Choroid plexus epithelial cell (primary cell): ENCODE measurements at regions not wholly inside any gene's neighbourhood (a gene's known extent, or its start where the extent isn't known, plus 50 kb on each side); places are given as distances from the start of the nearest gene placed in this dataset.

ENCODE experiments used
- DNase-seq: peaks from one replicate; pipeline ENCODE4 v3.0.0-alpha.2; 2010; ENCODE audit warnings: low read depth
- H3K4me3 ChIP-seq: 2 replicates; pipeline ENCODE4 v1.5.1; 2011; ENCODE audit warnings: low read depth, mild to moderate bottlenecking, control low read depth, low read length, moderate library complexity
- TF ChIP-seq, protein P1 (sequence below): conservative IDR thresholded peaks from 2 replicates; pipeline ENCODE4 v1.5.1; 2011; ENCODE audit warnings: low read depth, mild to moderate bottlenecking, control low read depth, inconsistent platforms, low read length, moderate library complexity

DNA sequence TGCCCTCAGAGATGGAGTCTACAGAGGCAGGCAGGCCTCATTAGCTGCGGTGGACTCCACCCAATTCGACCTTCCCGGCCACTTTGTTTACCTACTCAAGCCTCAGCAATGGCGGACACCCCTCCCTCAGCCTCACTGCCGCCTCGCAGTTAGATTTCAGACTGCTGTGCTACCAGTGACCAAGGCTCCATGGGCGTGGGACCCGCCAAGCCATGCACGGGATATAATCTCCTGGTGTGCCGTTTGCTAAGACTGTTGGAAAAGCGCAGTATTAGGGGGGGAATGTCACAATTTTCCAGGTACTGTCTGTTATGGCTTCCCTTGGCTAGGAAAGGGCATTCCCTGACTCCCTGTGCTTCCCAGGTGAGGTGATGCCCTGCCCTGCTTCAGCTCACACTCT is 252.3 kb downstream of the ARL4A start:
- no peak overlapping the region for H3K4me3 ChIP-seq
- no peak for DNase-seq
- TF ChIP-seq, protein P1, sequence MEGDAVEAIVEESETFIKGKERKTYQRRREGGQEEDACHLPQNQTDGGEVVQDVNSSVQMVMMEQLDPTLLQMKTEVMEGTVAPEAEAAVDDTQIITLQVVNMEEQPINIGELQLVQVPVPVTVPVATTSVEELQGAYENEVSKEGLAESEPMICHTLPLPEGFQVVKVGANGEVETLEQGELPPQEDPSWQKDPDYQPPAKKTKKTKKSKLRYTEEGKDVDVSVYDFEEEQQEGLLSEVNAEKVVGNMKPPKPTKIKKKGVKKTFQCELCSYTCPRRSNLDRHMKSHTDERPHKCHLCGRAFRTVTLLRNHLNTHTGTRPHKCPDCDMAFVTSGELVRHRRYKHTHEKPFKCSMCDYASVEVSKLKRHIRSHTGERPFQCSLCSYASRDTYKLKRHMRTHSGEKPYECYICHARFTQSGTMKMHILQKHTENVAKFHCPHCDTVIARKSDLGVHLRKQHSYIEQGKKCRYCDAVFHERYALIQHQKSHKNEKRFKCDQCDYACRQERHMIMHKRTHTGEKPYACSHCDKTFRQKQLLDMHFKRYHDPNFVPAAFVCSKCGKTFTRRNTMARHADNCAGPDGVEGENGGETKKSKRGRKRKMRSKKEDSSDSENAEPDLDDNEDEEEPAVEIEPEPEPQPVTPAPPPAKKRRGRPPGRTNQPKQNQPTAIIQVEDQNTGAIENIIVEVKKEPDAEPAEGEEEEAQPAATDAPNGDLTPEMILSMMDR = no peak

DNA sequence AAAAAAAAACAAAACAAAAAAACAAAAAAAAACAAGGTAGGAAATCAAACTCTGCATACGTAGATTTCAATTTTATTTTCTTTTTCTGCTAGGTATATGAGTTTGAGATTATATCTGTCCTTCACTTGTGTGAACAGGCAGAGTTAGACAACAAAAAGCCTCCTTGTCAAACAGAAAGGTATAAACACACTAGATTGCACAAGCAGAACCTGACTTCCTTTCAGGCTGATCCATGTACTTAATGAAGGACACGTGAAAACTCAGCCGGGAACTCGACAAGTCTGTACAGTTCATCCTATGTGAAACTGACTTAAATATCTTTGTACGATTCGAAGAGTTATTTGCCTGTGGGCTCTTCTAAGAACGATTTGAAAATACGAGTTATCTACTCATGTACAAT is 254.1 kb downstream of the ARL4A start:
- TF ChIP-seq, protein P1 = no peak
- no peak overlapping the region for H3K4me3 ChIP-seq
- DNase-seq = no peak

DNA sequence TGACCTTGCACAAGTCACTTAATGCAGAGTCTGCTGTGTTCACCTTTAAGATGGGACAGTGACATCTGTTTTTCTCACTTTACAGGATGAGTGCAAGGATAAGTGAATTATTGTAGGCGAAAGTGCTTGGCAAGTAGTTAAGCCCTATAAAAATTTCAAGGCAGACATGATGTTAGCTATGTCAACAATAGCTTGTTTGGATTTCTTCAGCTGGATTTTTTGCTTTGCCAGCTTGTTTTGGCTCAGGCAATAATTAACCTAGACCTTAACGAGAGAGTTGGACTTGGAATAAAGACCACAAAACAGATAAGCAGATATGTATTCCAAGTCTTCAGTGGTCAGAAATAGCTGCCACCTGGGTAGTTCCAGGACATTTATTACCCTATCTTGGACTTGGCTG is 255.2 kb downstream of the ARL4A start:
- DNase-seq = peak; percentile 42
- H3K4me3 ChIP-seq = no peak overlapping the region
- TF ChIP-seq, protein P1 = no peak

DNA sequence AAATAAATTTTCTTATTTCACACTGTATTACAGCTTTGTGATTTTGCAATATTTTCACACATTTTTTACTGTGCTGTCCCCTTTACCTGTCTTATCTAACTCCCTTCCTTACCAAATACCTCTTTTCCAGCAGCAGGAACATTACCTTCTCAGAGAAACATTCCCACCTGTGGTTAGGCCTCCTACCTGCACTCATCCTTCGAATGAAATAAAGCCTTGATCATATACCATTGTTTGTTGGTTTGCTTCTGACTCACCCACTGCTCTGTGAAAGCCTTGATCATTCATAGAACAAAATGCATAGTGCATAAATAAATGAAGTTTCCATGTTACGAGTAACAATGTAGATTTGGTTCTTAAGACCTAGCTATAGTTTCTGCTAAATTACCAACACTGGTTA is 256.3 kb downstream of the ARL4A start:
- DNase-seq = no peak
- TF ChIP-seq, protein P1 = no peak
- H3K4me3 ChIP-seq = no peak overlapping the region

DNA sequence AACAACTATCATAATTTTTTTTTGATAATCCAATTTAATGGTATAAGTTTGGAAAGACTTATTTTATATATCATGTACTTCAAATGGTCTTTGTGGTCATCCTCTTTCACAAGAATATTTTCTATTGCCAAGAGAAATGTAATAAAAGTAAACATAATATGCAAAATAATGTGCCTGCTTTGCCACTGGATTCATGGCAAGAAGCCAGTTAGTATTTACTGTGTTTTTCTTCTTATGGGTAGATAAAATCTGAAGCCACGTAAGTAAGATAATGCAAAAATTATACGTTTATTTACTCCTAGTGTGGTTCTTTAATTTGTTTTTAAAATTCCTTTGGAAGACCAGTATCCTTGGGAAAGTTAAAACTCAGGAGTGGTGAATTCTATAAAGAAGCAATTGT is 258.5 kb downstream of the ARL4A start:
- H3K4me3 ChIP-seq = no peak overlapping the region
- DNase-seq = no peak
- TF ChIP-seq, protein P1 = no peak

DNA sequence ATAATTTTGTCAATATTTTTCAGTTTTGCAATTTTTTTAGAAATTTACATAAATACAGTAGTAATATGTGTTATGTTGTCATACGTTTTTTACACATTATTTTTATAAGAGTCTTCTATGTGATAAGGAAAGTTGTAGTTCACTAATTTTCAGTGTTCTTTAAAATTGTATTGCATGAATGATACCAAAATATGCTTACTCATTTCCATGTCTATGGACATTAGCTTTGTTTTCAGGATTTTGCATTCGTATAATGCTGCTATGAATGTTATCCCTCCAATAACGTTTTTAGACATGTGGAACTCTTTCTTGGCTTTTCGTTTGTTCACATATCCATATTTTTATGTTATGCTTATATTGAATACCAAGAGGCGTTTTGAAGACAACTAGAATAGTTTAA is 260.0 kb downstream of the ARL4A start:
- H3K4me3 ChIP-seq = no peak overlapping the region
- no peak for DNase-seq
- TF ChIP-seq, protein P1 = no peak

DNA sequence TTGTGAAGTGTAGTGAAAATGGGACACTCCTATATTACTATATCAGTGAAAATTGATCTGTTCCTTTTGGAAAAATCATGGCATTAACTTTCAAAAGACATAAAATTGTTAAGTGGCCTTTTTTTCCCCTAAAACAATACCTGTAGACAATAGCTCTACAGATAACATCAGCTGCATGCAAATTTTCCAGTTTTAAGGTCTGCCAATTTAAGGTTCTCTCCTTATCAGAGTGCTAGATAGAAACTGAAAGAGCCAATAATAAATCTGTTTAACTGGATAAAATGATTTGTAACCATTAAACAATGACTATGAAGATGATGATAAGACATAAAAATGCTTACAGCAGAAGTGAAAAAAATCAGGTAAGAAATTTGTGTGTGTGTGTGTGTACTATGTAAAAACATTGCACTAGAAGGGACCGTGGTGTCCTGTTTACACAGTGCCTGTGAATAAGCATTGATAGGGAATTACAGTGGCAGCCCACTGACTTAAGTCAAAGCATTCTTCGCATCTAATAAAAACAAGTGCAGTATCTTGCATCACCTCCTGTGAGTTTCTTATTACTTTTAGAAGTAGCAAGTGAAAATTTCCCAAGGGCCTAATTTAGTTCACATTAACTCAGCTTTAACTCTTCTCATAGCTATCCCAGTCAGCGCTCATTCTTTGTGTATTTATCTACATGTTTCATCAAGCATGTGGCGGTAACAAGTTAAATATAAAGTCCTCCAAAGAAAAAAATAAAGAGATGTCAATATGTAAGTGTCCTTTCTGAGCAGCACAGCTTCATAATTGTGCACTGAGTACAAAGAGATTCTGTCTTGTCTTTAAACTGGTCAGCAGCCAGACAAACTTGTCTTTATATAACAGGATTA is 261.9 kb downstream of the ARL4A start:
- no peak overlapping the region for H3K4me3 ChIP-seq
- TF ChIP-seq, protein P1 = no peak
- DNase-seq = peak; percentile 62
